ENCODE measurements at regions not wholly inside any gene's neighbourhood (a gene's known extent, or its start where the extent isn't known, plus 50 kb on each side); places are given as distances from the start of the nearest gene placed in this dataset.

DNA sequence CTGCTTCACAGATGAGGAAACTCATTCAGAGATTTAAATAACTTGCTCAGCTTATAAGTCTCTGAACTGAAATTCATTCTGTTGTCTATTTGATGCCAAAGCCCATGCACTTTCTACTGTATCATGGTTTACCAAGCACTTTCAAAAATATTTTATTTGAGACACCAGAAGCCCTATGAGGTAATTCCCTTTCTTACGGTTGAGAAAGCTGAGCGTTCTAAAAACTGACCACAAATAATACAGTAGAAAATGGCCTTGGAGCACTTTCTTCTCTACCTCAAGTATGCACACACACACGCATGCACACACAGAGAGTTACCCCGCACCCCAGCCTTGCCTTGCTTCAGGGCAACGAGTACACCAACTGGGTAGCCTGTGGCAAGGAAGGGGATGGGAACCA is 228.5 kb downstream of the RFC3 start:
- Histone ChIP-seq H3K36me3 (no peaks in the 10 kb centered on the region), H3K9me3 (no peaks in the 10 kb centered on the region), H3K27me3 (no peaks in the 10 kb centered on the region), H3K4me1 (no peaks in the 10 kb centered on the region), H3K27ac (no peak overlapping the region), H3K4me3 (replicated peaks in 1 of 3) (no peak overlapping the region)
- TF ChIP-seq POLR2A (IDR thresholded peaks at IDR 0.05) (no peak), CTCF (IDR thresholded peaks at IDR 0.05) (no peak)
- intact Hi-C loops (cut with DNase I) = no loop called here
- DNase-seq = no peak
- 90 to 96% methylated on average over 5 of the region's 5 CpGs for WGBS, 2 donors

DNA sequence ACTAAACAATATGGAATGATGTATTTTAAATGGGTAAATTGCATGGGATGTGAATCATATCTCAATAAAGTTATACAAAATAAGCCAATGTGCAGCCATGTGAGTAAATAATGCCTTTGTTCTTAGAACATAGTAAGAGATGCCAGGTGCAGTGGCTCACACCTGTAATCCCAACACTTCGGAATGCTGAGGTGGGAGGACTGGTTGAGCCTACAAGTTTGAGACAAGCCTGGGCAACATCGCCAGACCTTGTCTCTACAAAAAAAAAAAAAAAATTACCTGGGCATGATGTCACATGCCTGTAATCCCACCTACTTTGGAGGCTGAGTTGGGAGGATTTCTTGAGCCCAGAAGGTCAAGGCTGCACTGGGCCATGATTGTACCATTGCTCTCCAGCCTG is 230.7 kb downstream of the RFC3 start:
- intact Hi-C loops (cut with DNase I) = no loop called here
- no peaks in the 10 kb centered on the region for H3K4me1 ChIP-seq
- no peaks in the 10 kb centered on the region for H3K27me3 ChIP-seq
- WGBS, 2 donors = 96 to 97% methylated on average over 2 of the region's 2 CpGs
- H3K9me3 ChIP-seq = no peaks in the 10 kb centered on the region
- no peak overlapping the region for H3K27ac ChIP-seq
- no peaks in the 10 kb centered on the region for H3K36me3 ChIP-seq
- DNase-seq = no peak
- TF ChIP-seq CTCF (IDR thresholded peaks at IDR 0.05) = no peak
- no peak for TF ChIP-seq POLR2A (IDR thresholded peaks at IDR 0.05)
- H3K4me3 ChIP-seq (replicated peaks in 1 of 3) = no peak overlapping the region

DNA sequence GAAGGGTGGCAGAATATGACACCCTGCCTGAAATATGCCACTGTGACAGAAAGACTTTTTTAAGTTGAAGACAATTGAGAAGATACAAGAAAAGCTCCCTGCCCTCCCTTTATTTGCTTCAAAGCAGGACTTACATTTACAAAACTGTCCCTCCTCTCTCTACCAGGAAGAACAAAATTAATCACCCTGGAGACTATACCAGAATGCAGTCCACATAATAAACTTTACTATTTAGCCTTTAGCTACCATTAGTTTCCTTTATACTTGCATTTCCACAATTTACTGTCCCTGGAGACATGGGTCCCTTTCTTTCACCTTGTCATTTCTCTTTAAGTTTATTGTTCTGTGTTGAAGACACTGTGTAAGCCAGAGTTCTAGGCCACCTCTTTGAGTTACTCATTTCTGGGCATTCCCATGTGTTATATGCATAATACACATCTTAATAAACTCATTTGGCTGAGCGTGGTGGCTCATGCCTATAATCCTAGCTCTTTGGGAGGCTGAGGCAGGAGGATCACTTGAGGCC is 238.8 kb downstream of the RFC3 start:
- TF ChIP-seq CTCF (IDR thresholded peaks at IDR 0.05) (no peak), POLR2A (IDR thresholded peaks at IDR 0.05) (no peak)
- H3K27ac ChIP-seq = no peak overlapping the region
- no peaks in the 10 kb centered on the region for H3K27me3 ChIP-seq
- no peak overlapping the region for H3K4me3 ChIP-seq (replicated peaks in 1 of 3)
- H3K9me3 ChIP-seq = no peaks in the 10 kb centered on the region
- H3K4me1 ChIP-seq = peaks cover 0 to 5% of the 10 kb centered on the region in 2 donors
- no peaks in the 10 kb centered on the region for H3K36me3 ChIP-seq
- intact Hi-C loops (cut with DNase I) = no loop called here
- DNase-seq = no peak
- WGBS, 2 donors = 94 to 97% methylated on average over 1 of the region's 1 CpG

DNA sequence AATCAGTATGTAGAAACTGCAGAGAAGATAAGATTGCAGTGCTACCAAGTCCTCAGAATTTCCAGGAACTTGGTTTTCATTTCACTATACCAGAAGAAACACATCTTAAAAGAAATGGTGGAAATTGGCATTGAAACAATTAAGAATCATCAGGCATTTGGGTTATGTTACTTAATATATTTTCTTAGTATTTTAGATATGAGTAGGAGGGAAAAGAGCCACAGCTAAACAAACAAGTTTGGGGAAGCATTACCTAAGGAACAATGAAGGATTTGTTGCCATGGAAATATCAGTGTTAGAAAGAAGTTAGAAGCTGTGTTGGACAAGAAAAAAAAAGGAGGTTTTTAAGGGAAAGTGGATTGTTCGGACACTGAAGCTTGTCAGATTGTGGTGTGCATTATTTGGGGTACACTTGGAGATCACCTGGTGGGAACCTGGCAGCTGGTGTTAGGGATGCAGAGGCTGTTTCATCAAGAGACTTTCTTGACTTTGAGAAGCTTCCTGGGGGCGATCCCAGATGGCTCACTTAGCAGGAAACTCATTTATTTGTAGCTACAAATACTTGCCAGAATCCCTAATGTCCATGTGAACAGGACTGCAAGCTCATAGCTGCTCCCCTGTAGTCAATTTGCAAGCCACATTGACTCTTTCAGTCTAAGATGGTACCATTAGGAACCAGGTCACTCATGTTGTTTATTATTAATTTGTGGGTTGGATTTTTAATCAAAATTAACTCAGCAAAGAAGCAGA is 246.7 kb downstream of the RFC3 start:
- Histone ChIP-seq H3K27me3 (no peaks in the 10 kb centered on the region), H3K4me3 (replicated peaks in 1 of 3) (no peak overlapping the region), H3K9me3 (no peaks in the 10 kb centered on the region), H3K36me3 (no peaks in the 10 kb centered on the region), H3K4me1 (no peaks in the 10 kb centered on the region), H3K27ac (no peak overlapping the region)
- intact Hi-C loops (cut with DNase I) = no loop called here
- WGBS, 2 donors = 64 to 77% methylated on average over 2 of the region's 2 CpGs
- no peak for DNase-seq
- TF ChIP-seq CTCF (IDR thresholded peaks at IDR 0.05) (no peak), POLR2A (IDR thresholded peaks at IDR 0.05) (no peak)

DNA sequence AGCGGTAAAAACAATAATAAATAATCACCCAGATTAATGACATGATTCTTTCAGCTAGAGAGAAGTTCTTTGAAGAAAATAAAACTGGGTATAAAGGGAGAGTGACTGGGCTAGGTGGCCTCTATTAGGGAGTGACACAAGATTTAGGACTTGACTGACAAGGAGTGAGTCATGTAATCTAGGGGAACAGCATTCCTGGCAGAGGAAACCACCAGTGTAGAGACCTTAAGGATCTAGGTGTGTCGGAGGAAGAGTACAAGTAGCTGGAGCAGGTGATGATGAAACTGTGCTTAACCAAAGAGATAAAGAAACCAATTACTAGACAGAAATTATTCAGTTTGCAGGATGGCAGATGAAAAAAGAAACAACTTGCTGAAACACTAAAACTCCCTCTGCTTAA is 248.0 kb downstream of the RFC3 start:
- TF ChIP-seq CTCF (IDR thresholded peaks at IDR 0.05) (no peak), POLR2A (IDR thresholded peaks at IDR 0.05) (no peak)
- no peaks in the 10 kb centered on the region for H3K36me3 ChIP-seq
- H3K4me1 ChIP-seq = no peaks in the 10 kb centered on the region
- DNase-seq = no peak
- no peaks in the 10 kb centered on the region for H3K27me3 ChIP-seq
- H3K27ac ChIP-seq = no peak overlapping the region
- intact Hi-C loops (cut with DNase I) = no loop called here
- H3K4me3 ChIP-seq (replicated peaks in 1 of 3) = no peak overlapping the region
- 94 to 100% methylated on average over 2 of the region's 2 CpGs for WGBS, 2 donors
- no peaks in the 10 kb centered on the region for H3K9me3 ChIP-seq

Data from thyroid gland (tissue), 4 donors.